HepG2 (cell line): ENCODE measurements at regions not wholly inside any gene's neighbourhood (a gene's known extent, or its start where the extent isn't known, plus 50 kb on each side); places are given as distances from the start of the nearest gene placed in this dataset.

Source experiments
- AGO1 ChIP-seq: fragments of 200-400 bp; formaldehyde crosslinking; IDR thresholded peaks from 2 replicates; pipeline ENCODE4 v1.6.1; 2017; ENCODE audit warnings: mild to moderate bottlenecking, low read depth, low read length, moderate library complexity; ENCODE audit not compliant: poor library complexity, severe bottlenecking
- AHDC1 ChIP-seq: sonication (generic); formaldehyde crosslinking; IDR thresholded peaks from 2 replicates; pipeline ENCODE4 v1.5.1; 2020; ENCODE audit warnings: mild to moderate bottlenecking, missing genetic modification reagents, borderline replicate concordance
- GATAD1 ChIP-seq: IDR thresholded peaks from 2 replicates; pipeline ENCODE4 v1.6.1; 2016; ENCODE audit warnings: missing genetic modification reagents, missing compliant biosample characterization
- KDM4B ChIP-seq: sonication (generic); formaldehyde crosslinking; IDR thresholded peaks from 2 replicates; pipeline ENCODE4 v1.4.0; 2020; ENCODE audit warnings: missing genetic modification reagents
- MTF1 ChIP-seq: sonication (generic); formaldehyde crosslinking; IDR thresholded peaks from 2 replicates; pipeline ENCODE4 v1.5.0; 2020; ENCODE audit warnings: missing genetic modification reagents
- NFE2L2 ChIP-seq: fragments of 150-350 bp; IDR thresholded peaks from 2 replicates; pipeline ENCODE4 v1.6.1; 2014; ENCODE audit warnings: low read length
- NFKB2 ChIP-seq: sonication (generic); formaldehyde crosslinking; IDR thresholded peaks from 2 replicates; pipeline ENCODE4 v1.4.0; 2020; ENCODE audit warnings: missing genetic modification reagents, borderline replicate concordance
- REXO4 ChIP-seq: sonication (generic); formaldehyde crosslinking; IDR thresholded peaks from 2 replicates; pipeline ENCODE4 v1.8.0; 2022; ENCODE audit warnings: missing genetic modification reagents, mild to moderate bottlenecking, borderline replicate concordance
- SNAPC4 ChIP-seq: sonication (generic); formaldehyde crosslinking; IDR thresholded peaks from 2 replicates; pipeline ENCODE4 v1.4.0; 2020; ENCODE audit warnings: mild to moderate bottlenecking, missing genetic modification reagents
- SRSF4 ChIP-seq: fragments of 200-400 bp; formaldehyde crosslinking; IDR thresholded peaks from one replicate; pipeline ENCODE4 v1.6.1; 2018; ENCODE audit warnings: mild to moderate bottlenecking, low read depth, low read length, moderate library complexity; ENCODE audit not compliant: poor library complexity, severe bottlenecking
- ZBTB20 ChIP-seq: sonication (generic); formaldehyde crosslinking; IDR thresholded peaks from 2 replicates; pipeline ENCODE4 v1.8.1; 2023; ENCODE audit warnings: missing genetic modification reagents, low read depth, mild to moderate bottlenecking, borderline replicate concordance
- ZBTB39 ChIP-seq: sonication (generic); formaldehyde crosslinking; IDR thresholded peaks from 2 replicates; pipeline ENCODE4 v1.5.0; 2020; ENCODE audit warnings: missing genetic modification reagents
- ZNF468 ChIP-seq: sonication (generic); formaldehyde crosslinking; IDR thresholded peaks from 2 replicates; pipeline ENCODE4 v1.8.0; 2022; ENCODE audit warnings: mild to moderate bottlenecking, moderate library complexity, missing genetic modification reagents
- ZNF691 ChIP-seq: sonication (generic); formaldehyde crosslinking; IDR thresholded peaks from 2 replicates; pipeline ENCODE4 v1.4.0; 2020; ENCODE audit warnings: missing genetic modification reagents, low read depth, mild to moderate bottlenecking, borderline replicate concordance

- TF ChIP-seq AHDC1 (CRISPR knock-in tag): 0 out of 2 replicates have a peak, but pooled peaks have one; percentile 21
- TF ChIP-seq GATAD1 (CRISPR knock-in tag): no peak
- no peak for TF ChIP-seq SRSF4
- no peak for TF ChIP-seq SNAPC4 (CRISPR knock-in tag)
- no peak for TF ChIP-seq ZNF468 (CRISPR knock-in tag)
- peak; percentile 72; the same call in 1 of the 2 replicates for TF ChIP-seq MTF1
- no peak for TF ChIP-seq ZBTB39
- no peak for TF ChIP-seq REXO4
- TF ChIP-seq ZNF691 (CRISPR knock-in tag): no peak
- TF ChIP-seq AGO1: no peak
- TF ChIP-seq KDM4B (CRISPR knock-in tag): no peak
- no peak for TF ChIP-seq NFE2L2
- TF ChIP-seq NFKB2 (CRISPR knock-in tag): no peak
- TF ChIP-seq ZBTB20: peak; percentile 99
Measured at GRCh38 chr7:138257459-138258196, 181.4 kb downstream of the AKR1D1 start (continued).
